ENCODE measurements at regions not wholly inside any gene's neighbourhood (a gene's known extent, or its start where the extent isn't known, plus 50 kb on each side); places are given as distances from the start of the nearest gene placed in this dataset.

DNA sequence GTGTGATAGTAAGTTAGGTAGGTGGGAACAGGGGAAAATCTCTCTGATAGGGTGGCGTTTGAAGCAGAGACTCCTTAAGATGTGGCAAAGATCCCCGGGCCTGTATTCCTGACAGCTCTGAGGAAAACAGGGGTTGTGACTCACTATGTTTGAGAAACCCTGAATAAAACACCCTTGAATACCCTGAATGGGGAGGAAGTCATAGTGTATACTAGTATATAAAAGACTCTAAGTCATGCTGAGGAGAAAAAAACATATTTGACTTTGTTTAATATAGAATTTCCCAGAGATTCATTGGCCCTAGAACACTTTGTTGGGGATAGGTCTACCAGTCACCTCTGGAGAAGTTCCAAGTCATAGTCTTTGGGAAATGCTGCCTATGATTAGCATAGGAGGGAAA, 590.9 kb downstream of the IRS1 start:
- Mint-ChIP-seq H3K27ac (ENCODE audit: unreplicated experiment) (no peak overlapping the region), H3K27me3 (ENCODE audit: unreplicated experiment) (no peaks in the 10 kb centered on the region), H3K9me3 (ENCODE audit: unreplicated experiment) (no peaks in the 10 kb centered on the region), H3K36me3 (ENCODE audit: low read depth, unreplicated experiment) (no peaks in the 10 kb centered on the region), H3K4me3 (ENCODE audit: unreplicated experiment) (no peak overlapping the region), H3K4me1 (ENCODE audit: unreplicated experiment) (no peaks in the 10 kb centered on the region)
- DNase-seq (ENCODE audit: low spot score): no peak
- TF ChIP-seq CTCF (IDR thresholded peaks at IDR 0.05; ENCODE audit: unreplicated experiment): no peak

DNA sequence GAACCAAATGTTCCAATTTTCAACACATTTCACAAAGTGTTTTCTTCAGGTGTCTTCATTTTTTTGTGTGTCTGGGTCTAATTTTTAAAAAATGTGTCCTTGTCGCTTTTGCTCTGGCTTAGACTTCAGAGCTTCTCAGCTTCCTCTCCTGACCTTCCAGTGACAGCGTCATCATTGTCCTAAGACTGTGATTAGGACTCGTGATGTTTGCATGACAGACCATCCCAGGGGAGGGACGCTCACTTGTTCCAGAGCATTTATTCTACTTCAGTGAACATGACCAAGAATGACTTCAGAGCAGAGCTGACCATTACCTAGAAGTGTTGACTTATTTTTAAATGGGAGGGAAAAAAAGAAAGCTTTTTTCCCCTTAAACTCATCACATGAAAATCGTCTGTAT, 591.9 kb downstream of the IRS1 start:
- no peaks in the 10 kb centered on the region for H3K36me3 Mint-ChIP-seq (ENCODE audit: low read depth, unreplicated experiment)
- no peaks in the 10 kb centered on the region for H3K27me3 Mint-ChIP-seq (ENCODE audit: unreplicated experiment)
- TF ChIP-seq CTCF (IDR thresholded peaks at IDR 0.05; ENCODE audit: unreplicated experiment): no peak
- H3K4me3 Mint-ChIP-seq (ENCODE audit: unreplicated experiment): no peak overlapping the region
- no peaks in the 10 kb centered on the region for H3K9me3 Mint-ChIP-seq (ENCODE audit: unreplicated experiment)
- DNase-seq (ENCODE audit: low spot score): no peak
- H3K27ac Mint-ChIP-seq (ENCODE audit: unreplicated experiment): no peak overlapping the region
- H3K4me1 Mint-ChIP-seq (ENCODE audit: unreplicated experiment): no peaks in the 10 kb centered on the region

DNA sequence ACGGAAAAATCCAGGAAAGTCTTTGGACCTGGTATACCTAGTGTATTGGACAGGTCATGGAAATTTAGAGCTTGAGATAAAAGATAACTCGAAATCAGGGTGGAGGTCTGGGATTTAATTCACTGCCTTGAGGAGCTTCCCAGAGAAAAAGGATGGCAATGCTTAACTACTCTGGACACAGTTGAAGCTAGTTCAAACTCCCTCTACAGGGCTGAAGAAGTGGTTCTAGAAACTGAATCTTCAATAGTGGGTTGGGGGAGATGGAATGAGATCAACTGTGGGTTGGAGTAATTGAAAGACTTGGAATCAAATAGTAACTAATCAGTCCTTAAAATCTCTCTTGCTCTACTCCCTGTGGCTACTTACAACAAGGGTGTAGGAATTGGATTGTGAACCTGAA, 600.1 kb downstream of the IRS1 start:
- H3K4me3 Mint-ChIP-seq (ENCODE audit: unreplicated experiment): no peak overlapping the region
- H3K36me3 Mint-ChIP-seq (ENCODE audit: low read depth, unreplicated experiment): no peaks in the 10 kb centered on the region
- no peak overlapping the region for H3K27ac Mint-ChIP-seq (ENCODE audit: unreplicated experiment)
- no peaks in the 10 kb centered on the region for H3K27me3 Mint-ChIP-seq (ENCODE audit: unreplicated experiment)
- DNase-seq (ENCODE audit: low spot score): no peak
- H3K4me1 Mint-ChIP-seq (ENCODE audit: unreplicated experiment): no peaks in the 10 kb centered on the region
- H3K9me3 Mint-ChIP-seq (ENCODE audit: unreplicated experiment): no peaks in the 10 kb centered on the region
- no peak for TF ChIP-seq CTCF (IDR thresholded peaks at IDR 0.05; ENCODE audit: unreplicated experiment)

GRCh38 chr2:226198956-226199355, 600.7 kb downstream of the IRS1 start:
- no peaks in the 10 kb centered on the region for H3K27me3 Mint-ChIP-seq (ENCODE audit: unreplicated experiment)
- no peaks in the 10 kb centered on the region for H3K9me3 Mint-ChIP-seq (ENCODE audit: unreplicated experiment)
- H3K4me1 Mint-ChIP-seq (ENCODE audit: unreplicated experiment): no peaks in the 10 kb centered on the region
- no peaks in the 10 kb centered on the region for H3K36me3 Mint-ChIP-seq (ENCODE audit: low read depth, unreplicated experiment)
- H3K27ac Mint-ChIP-seq (ENCODE audit: unreplicated experiment): no peak overlapping the region
- no peak for DNase-seq (ENCODE audit: low spot score)
- no peak for TF ChIP-seq CTCF (IDR thresholded peaks at IDR 0.05; ENCODE audit: unreplicated experiment)
- no peak overlapping the region for H3K4me3 Mint-ChIP-seq (ENCODE audit: unreplicated experiment)

DNA sequence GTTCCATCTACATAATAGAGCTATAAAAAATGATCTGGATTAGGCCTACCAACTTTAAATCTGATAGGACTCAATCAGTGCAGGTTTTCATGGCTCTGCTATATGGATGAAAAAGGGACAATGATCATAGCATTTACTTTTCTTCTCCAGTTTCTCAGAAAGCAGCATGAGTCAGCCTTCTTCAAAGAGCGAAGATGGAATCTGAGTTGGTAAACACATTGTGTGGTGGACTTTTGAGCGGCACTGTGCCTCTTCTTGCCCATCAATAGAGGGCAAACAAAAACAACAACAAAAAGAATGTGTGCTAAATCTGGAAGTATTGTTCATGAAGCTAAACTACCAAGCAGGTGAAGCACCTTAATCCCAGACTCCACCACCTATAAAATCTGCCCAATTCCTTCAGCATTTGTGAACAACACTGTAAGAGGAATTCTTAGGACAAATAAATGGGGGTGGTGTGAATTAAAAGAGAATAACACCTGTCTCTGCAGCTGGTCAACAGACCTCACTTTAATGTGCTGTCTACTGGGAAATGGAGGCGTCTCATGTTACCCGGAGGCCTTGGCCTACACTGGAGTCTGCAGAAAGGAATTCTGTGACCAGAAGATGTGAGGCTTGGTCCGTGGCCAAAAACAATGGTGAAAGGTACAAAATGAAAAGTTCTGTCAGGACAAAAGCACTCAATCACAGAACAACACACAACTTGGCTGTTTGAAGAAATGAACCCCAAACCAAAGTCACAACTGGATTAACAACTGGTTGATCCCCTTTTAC, 609.0 kb downstream of the IRS1 start:
- H3K4me3 Mint-ChIP-seq (ENCODE audit: unreplicated experiment): no peak overlapping the region
- TF ChIP-seq CTCF (IDR thresholded peaks at IDR 0.05; ENCODE audit: unreplicated experiment): no peak
- no peaks in the 10 kb centered on the region for H3K9me3 Mint-ChIP-seq (ENCODE audit: unreplicated experiment)
- H3K27me3 Mint-ChIP-seq (ENCODE audit: unreplicated experiment): no peaks in the 10 kb centered on the region
- no peak for DNase-seq (ENCODE audit: low spot score)
- no peaks in the 10 kb centered on the region for H3K4me1 Mint-ChIP-seq (ENCODE audit: unreplicated experiment)
- H3K36me3 Mint-ChIP-seq (ENCODE audit: low read depth, unreplicated experiment): no peaks in the 10 kb centered on the region
- no peak overlapping the region for H3K27ac Mint-ChIP-seq (ENCODE audit: unreplicated experiment)

Measured in endothelial cell (in vitro differentiated cells).